ENCODE measurements at regions not wholly inside any gene's neighbourhood (a gene's known extent, or its start where the extent isn't known, plus 50 kb on each side); places are given as distances from the start of the nearest gene placed in this dataset.

GRCh38 chr3:95705786-95706418 lies 1108.5 kb upstream of the EPHA6 start:
- Mint-ChIP-seq H3K4me3 (peak overlapping the region; percentile 69 to 87), H3K27ac (peak overlapping the region in 2 of 7 donors; percentile 65 to 66), H3K4me1 (no peaks in the 10 kb centered on the region), H3K36me3 (no peaks in the 10 kb centered on the region), H3K9me3 (peaks cover 0 to 6% (median 4%) of the 10 kb centered on the region in 7 donors), H3K27me3 (ENCODE audit: low read depth in 3 of 3) (peaks cover 0 to 1% (median 0%) of the 10 kb centered on the region in 3 donors)
- no peaks in the 10 kb centered on the region for H3K4me1 ChIP-seq (ENCODE audit: control insufficient read depth in 1 of 2, insufficient read depth in 2 of 2, low read length in 2 of 2)
- no peaks in the 10 kb centered on the region for H3K36me3 ChIP-seq (replicated peaks in 1 of 2; ENCODE audit: control insufficient read depth in 1 of 2, insufficient read depth in 2 of 2, low read length in 2 of 2)
- H4K20me1 ChIP-seq (ENCODE audit: insufficient read depth, low read length): no peaks in the 10 kb centered on the region
- no peak overlapping the region for H3K27ac ChIP-seq (ENCODE audit: low read depth in 1 of 2, low read length in 2 of 2)
- TF ChIP-seq, protein P1, sequence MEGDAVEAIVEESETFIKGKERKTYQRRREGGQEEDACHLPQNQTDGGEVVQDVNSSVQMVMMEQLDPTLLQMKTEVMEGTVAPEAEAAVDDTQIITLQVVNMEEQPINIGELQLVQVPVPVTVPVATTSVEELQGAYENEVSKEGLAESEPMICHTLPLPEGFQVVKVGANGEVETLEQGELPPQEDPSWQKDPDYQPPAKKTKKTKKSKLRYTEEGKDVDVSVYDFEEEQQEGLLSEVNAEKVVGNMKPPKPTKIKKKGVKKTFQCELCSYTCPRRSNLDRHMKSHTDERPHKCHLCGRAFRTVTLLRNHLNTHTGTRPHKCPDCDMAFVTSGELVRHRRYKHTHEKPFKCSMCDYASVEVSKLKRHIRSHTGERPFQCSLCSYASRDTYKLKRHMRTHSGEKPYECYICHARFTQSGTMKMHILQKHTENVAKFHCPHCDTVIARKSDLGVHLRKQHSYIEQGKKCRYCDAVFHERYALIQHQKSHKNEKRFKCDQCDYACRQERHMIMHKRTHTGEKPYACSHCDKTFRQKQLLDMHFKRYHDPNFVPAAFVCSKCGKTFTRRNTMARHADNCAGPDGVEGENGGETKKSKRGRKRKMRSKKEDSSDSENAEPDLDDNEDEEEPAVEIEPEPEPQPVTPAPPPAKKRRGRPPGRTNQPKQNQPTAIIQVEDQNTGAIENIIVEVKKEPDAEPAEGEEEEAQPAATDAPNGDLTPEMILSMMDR (IDR thresholded peaks at IDR 0.05): no peak
- peaks cover 0 to 4% of the 10 kb centered on the region in 2 donors for H3K9me3 ChIP-seq (replicated peaks in 1 of 2; ENCODE audit: control insufficient read depth in 1 of 2, insufficient read depth in 1 of 2, low read length in 2 of 2)
- no peak overlapping the region for H3K9ac ChIP-seq (ENCODE audit: insufficient read depth, low read length, poor library complexity, severe bottlenecking)
- peak overlapping the region; percentile 33 for H3K4me2 ChIP-seq (replicated peaks; ENCODE audit: extremely low read depth, low read length, poor library complexity, severe bottlenecking)
- H2AFZ ChIP-seq (ENCODE audit: insufficient read depth, low read depth, low read length, poor library complexity, severe bottlenecking): peak overlapping the region; percentile 26
- H3K27me3 ChIP-seq (ENCODE audit: control insufficient read depth in 2 of 2, insufficient read depth in 2 of 2, low read length in 2 of 2): no peaks in the 10 kb centered on the region
- 50% methylated on average over 3 of the region's 9 CpGs for WGBS (ENCODE audit: insufficient coverage)
- intact Hi-C loops (cut with micrococcal nuclease): no loop called here
- peak overlapping the region; percentile 36 to 63 (median 61) for H3K4me3 ChIP-seq (replicated peaks in 1 of 3; ENCODE audit: low read depth in 2 of 3, low read length in 3 of 3)
- no peaks in the 10 kb centered on the region for H3K79me2 ChIP-seq (ENCODE audit: insufficient read depth, low read length)
- peak in 2 of 3 donors; percentile 8 to 33 for DNase-seq

DNA sequence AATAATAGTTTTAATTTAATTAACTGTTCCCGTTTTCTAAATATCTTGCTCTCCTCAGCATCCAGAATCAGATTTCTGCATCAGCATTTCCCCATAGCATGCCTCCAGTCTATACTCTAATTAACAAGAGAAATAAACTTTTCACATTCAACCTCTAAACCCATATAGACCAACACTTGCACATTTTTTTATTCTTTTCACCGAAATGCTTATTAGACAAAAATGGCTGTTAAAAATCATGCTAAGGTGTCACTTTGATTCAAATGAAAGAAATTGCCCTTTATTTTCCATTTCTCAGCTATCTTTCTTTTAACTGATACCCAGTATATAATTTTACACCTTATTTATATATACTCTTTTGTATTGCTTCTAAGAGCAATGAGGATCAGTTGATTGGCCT lies 1107.1 kb upstream of the EPHA6 start:
- no CpG with 5 or more reads among the region's 2 CpGs for WGBS (ENCODE audit: insufficient coverage)
- H3K9me3 ChIP-seq (replicated peaks in 1 of 2; ENCODE audit: control insufficient read depth in 1 of 2, insufficient read depth in 1 of 2, low read length in 2 of 2): peaks cover 0 to 4% of the 10 kb centered on the region in 2 donors
- H3K4me3 ChIP-seq (replicated peaks in 1 of 3; ENCODE audit: low read depth in 2 of 3, low read length in 3 of 3): no peak overlapping the region
- H4K20me1 ChIP-seq (ENCODE audit: insufficient read depth, low read length): no peaks in the 10 kb centered on the region
- Mint-ChIP-seq H3K4me3 (no peak overlapping the region), H3K4me1 (no peaks in the 10 kb centered on the region), H3K27me3 (ENCODE audit: low read depth in 3 of 3) (peaks cover 0 to 1% (median 0%) of the 10 kb centered on the region in 3 donors), H3K9me3 (peaks cover 0 to 6% (median 4%) of the 10 kb centered on the region in 7 donors), H3K36me3 (no peaks in the 10 kb centered on the region), H3K27ac (no peak overlapping the region)
- no peak overlapping the region for H3K9ac ChIP-seq (ENCODE audit: insufficient read depth, low read length, poor library complexity, severe bottlenecking)
- DNase-seq: no peak
- no peak overlapping the region for H2AFZ ChIP-seq (ENCODE audit: insufficient read depth, low read depth, low read length, poor library complexity, severe bottlenecking)
- intact Hi-C loops (cut with micrococcal nuclease): no loop called here
- no peaks in the 10 kb centered on the region for H3K36me3 ChIP-seq (replicated peaks in 1 of 2; ENCODE audit: control insufficient read depth in 1 of 2, insufficient read depth in 2 of 2, low read length in 2 of 2)
- H3K79me2 ChIP-seq (ENCODE audit: insufficient read depth, low read length): no peaks in the 10 kb centered on the region
- H3K4me2 ChIP-seq (replicated peaks; ENCODE audit: extremely low read depth, low read length, poor library complexity, severe bottlenecking): no peak overlapping the region
- TF ChIP-seq, protein P1 (IDR thresholded peaks at IDR 0.05): no peak
- no peaks in the 10 kb centered on the region for H3K4me1 ChIP-seq (ENCODE audit: control insufficient read depth in 1 of 2, insufficient read depth in 2 of 2, low read length in 2 of 2)
- no peak overlapping the region for H3K27ac ChIP-seq (ENCODE audit: low read depth in 1 of 2, low read length in 2 of 2)
- no peaks in the 10 kb centered on the region for H3K27me3 ChIP-seq (ENCODE audit: control insufficient read depth in 2 of 2, insufficient read depth in 2 of 2, low read length in 2 of 2)

Data from CD14-positive monocyte (primary cell).